Activated B cell treated with CpG ODN at 0.5 μM for 24 hours (primary cell): ENCODE measurements at regions not wholly inside any gene's neighbourhood (a gene's known extent, or its start where the extent isn't known, plus 50 kb on each side); places are given as distances from the start of the nearest gene placed in this dataset.

Experiments used
- ATAC-seq: fragments of 200-7000 bp; cut with Tn5 transposase; one replicate; pipeline ENCODE4 v1.10.0; 2021; ENCODE audit warnings: low read depth, mild to moderate bottlenecking, moderate library complexity
- CTCF ChIA-PET: fragments of 350-600 bp; sonication (Branson Sonifier 250); formaldehyde crosslinking; loops from one replicate; lab custom pipeline; 2021; ENCODE audit warnings: antibody characterized with exemption; lab: Charles Lee
- POLR2A ChIA-PET: fragments of 350-600 bp; sonication (Branson Sonifier 250); formaldehyde crosslinking; loops from one replicate; lab custom pipeline; 2021; ENCODE audit warnings: antibody characterized with exemption; lab: Charles Lee
- DNase-seq: peaks from one replicate; pipeline ENCODE4 v3.0.0; 2022
- H3K27ac Mint-ChIP-seq: one replicate; pipeline ENCODE4 v1.8.0; 2020; ENCODE audit warnings: mixed read lengths
- H3K27me3 Mint-ChIP-seq: one replicate; pipeline ENCODE4 v1.8.0; 2021; ENCODE audit warnings: mixed read lengths
- H3K36me3 Mint-ChIP-seq: one replicate; pipeline ENCODE4 v1.8.0; 2021; ENCODE audit warnings: low read depth, mixed read lengths
- H3K4me1 Mint-ChIP-seq: one replicate; pipeline ENCODE4 v1.8.0; 2021; ENCODE audit warnings: mixed read lengths
- H3K4me3 Mint-ChIP-seq: one replicate; pipeline ENCODE4 v1.8.0; 2020; ENCODE audit warnings: mild to moderate bottlenecking, mixed read lengths
- H3K9me3 Mint-ChIP-seq: one replicate; pipeline ENCODE4 v1.8.0; 2020; ENCODE audit warnings: mixed read lengths
- intact Hi-C: fragments of 100-400 bp; cut with micrococcal nuclease; formaldehyde crosslinking; loops from one replicate; pipeline ENCODE4 v1.15.1; 2024
- TF ChIP-seq, protein P1 (sequence below): fragments of 200-600 bp; IDR thresholded peaks from one replicate; pipeline ENCODE4 v1.8.0; 2022; ENCODE audit warnings: antibody characterized with exemption, mild to moderate bottlenecking

- no peak for DNase-seq
- POLR2A ChIA-PET: no interaction called here
- no peaks in the 10 kb centered on the region for H3K27me3 Mint-ChIP-seq
- H3K27ac Mint-ChIP-seq: no peak overlapping the region
- H3K4me3 Mint-ChIP-seq: no peak overlapping the region
- intact Hi-C loops: no loop called here
- CTCF ChIA-PET: no interaction called here
- H3K4me1 Mint-ChIP-seq: no peaks in the 10 kb centered on the region
- no peaks in the 10 kb centered on the region for H3K36me3 Mint-ChIP-seq
- TF ChIP-seq, protein P1, sequence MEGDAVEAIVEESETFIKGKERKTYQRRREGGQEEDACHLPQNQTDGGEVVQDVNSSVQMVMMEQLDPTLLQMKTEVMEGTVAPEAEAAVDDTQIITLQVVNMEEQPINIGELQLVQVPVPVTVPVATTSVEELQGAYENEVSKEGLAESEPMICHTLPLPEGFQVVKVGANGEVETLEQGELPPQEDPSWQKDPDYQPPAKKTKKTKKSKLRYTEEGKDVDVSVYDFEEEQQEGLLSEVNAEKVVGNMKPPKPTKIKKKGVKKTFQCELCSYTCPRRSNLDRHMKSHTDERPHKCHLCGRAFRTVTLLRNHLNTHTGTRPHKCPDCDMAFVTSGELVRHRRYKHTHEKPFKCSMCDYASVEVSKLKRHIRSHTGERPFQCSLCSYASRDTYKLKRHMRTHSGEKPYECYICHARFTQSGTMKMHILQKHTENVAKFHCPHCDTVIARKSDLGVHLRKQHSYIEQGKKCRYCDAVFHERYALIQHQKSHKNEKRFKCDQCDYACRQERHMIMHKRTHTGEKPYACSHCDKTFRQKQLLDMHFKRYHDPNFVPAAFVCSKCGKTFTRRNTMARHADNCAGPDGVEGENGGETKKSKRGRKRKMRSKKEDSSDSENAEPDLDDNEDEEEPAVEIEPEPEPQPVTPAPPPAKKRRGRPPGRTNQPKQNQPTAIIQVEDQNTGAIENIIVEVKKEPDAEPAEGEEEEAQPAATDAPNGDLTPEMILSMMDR: no peak
- no peak for ATAC-seq
- peaks cover 6% of the 10 kb centered on the region for H3K9me3 Mint-ChIP-seq
Measured at GRCh38 chr15:95429345-95429744, 901.2 kb upstream of the NR2F2 start.

GRCh38 chr15:95431518-95431917 lies 899.0 kb upstream of the NR2F2 start:
- intact Hi-C loops: no loop called here
- CTCF ChIA-PET: no interaction called here
- peaks cover 6% of the 10 kb centered on the region for H3K9me3 Mint-ChIP-seq
- no peaks in the 10 kb centered on the region for H3K36me3 Mint-ChIP-seq
- TF ChIP-seq, protein P1: no peak
- ATAC-seq: no peak
- no peak overlapping the region for H3K27ac Mint-ChIP-seq
- POLR2A ChIA-PET: no interaction called here
- H3K4me3 Mint-ChIP-seq: no peak overlapping the region
- no peaks in the 10 kb centered on the region for H3K27me3 Mint-ChIP-seq
- DNase-seq: no peak
- H3K4me1 Mint-ChIP-seq: no peaks in the 10 kb centered on the region

DNA sequence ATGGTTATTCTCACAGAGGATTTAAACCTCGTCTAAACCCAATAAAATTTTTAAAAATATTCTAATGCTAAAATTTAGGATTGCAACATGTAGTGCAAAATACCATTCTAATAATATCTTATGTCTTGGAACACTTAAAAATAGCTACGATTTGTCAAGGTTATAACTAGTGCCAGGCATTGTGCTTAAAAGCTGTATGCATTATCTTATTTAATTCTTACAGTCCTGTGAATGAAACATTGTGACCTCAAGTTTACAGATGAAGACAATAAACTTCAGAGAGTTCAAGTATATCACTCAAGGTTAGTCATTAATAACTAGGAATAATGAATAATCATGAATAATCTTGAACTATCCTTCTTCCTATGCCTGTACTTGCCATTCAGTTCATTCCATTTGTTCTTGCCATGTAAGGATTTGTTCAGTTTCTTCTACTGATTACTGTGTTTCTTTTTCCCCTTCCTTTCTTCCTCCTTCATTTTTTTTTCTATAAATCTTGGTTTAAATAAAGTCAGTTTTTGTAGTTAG lies 897.6 kb upstream of the NR2F2 start:
- H3K9me3 Mint-ChIP-seq: peaks cover 4% of the 10 kb centered on the region
- ChIA-PET CTCF (no interaction called here), POLR2A (no interaction called here)
- H3K27ac Mint-ChIP-seq: no peak overlapping the region
- H3K4me3 Mint-ChIP-seq: no peak overlapping the region
- DNase-seq (no peak), ATAC-seq (no peak)
- H3K4me1 Mint-ChIP-seq: no peaks in the 10 kb centered on the region
- no peaks in the 10 kb centered on the region for H3K36me3 Mint-ChIP-seq
- TF ChIP-seq, protein P1: no peak
- no peaks in the 10 kb centered on the region for H3K27me3 Mint-ChIP-seq
- intact Hi-C loops: no loop called here

DNA sequence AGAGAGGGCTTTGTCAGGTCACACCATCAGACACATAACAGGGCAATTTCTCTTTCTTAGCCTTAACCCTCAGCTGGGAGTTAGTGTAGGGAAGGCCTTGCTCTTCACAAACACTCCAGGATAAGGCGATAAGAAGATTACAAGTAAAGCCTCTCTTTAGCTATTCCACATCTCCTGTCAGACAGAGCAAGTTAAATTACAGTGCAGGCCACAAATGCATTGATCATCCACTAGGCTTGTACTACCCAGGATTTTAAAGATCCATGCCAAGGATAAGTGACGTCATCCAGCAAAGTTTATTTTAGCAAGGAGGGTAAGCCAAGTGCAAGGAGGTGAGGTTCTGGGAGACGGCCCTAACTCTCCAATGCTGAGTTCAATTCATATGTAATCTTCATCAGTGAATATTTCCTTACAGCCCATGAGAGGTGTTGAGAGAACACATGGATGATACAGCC lies 890.6 kb upstream of the NR2F2 start:
- CTCF ChIA-PET: no interaction called here
- no peaks in the 10 kb centered on the region for H3K9me3 Mint-ChIP-seq
- TF ChIP-seq, protein P1: no peak
- DNase-seq (no peak), ATAC-seq (no peak)
- no peaks in the 10 kb centered on the region for H3K36me3 Mint-ChIP-seq
- no peak overlapping the region for H3K27ac Mint-ChIP-seq
- intact Hi-C loops: no loop called here
- no peak overlapping the region for H3K4me3 Mint-ChIP-seq
- POLR2A ChIA-PET: no interaction called here
- H3K27me3 Mint-ChIP-seq: no peaks in the 10 kb centered on the region
- H3K4me1 Mint-ChIP-seq: no peaks in the 10 kb centered on the region

- H3K4me1 Mint-ChIP-seq: no peaks in the 10 kb centered on the region
- intact Hi-C loops: no loop called here
- POLR2A ChIA-PET: no interaction called here
- DNase-seq: no peak
- no peak for ATAC-seq
- no peaks in the 10 kb centered on the region for H3K36me3 Mint-ChIP-seq
- no peaks in the 10 kb centered on the region for H3K9me3 Mint-ChIP-seq
- H3K27ac Mint-ChIP-seq: no peak overlapping the region
- H3K4me3 Mint-ChIP-seq: no peak overlapping the region
- TF ChIP-seq, protein P1: no peak
- H3K27me3 Mint-ChIP-seq: no peaks in the 10 kb centered on the region
- CTCF ChIA-PET: no interaction called here
Measured at GRCh38 chr15:95440712-95441111, 889.8 kb upstream of the NR2F2 start.
